ENCODE measurements at regions not wholly inside any gene's neighbourhood (a gene's known extent, or its start where the extent isn't known, plus 50 kb on each side); places are given as distances from the start of the nearest gene placed in this dataset.

GRCh38 chr14:46215801-46216200 is 435.8 kb downstream of the RPL10L start:
- Histone ChIP-seq H3K36me3 (replicated peaks; ENCODE audit: insufficient read depth, low read length) (no peaks in the 10 kb centered on the region), H3K27ac (ENCODE audit: low read length) (no peak overlapping the region)
- TF ChIP-seq, protein P1, sequence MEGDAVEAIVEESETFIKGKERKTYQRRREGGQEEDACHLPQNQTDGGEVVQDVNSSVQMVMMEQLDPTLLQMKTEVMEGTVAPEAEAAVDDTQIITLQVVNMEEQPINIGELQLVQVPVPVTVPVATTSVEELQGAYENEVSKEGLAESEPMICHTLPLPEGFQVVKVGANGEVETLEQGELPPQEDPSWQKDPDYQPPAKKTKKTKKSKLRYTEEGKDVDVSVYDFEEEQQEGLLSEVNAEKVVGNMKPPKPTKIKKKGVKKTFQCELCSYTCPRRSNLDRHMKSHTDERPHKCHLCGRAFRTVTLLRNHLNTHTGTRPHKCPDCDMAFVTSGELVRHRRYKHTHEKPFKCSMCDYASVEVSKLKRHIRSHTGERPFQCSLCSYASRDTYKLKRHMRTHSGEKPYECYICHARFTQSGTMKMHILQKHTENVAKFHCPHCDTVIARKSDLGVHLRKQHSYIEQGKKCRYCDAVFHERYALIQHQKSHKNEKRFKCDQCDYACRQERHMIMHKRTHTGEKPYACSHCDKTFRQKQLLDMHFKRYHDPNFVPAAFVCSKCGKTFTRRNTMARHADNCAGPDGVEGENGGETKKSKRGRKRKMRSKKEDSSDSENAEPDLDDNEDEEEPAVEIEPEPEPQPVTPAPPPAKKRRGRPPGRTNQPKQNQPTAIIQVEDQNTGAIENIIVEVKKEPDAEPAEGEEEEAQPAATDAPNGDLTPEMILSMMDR (IDR thresholded peaks at IDR 0.05; ENCODE audit: low read length): no peak
- no peak for TF ChIP-seq EZH2phosphoT487 (IDR thresholded peaks at IDR 0.05; ENCODE audit: low read length)
- no peak for TF ChIP-seq EZH2 (optimal IDR thresholded peaks at IDR 0.05; ENCODE audit: low read depth, low read length)

GRCh38 chr14:46198676-46199075 is 452.9 kb downstream of the RPL10L start:
- Histone ChIP-seq H3K36me3 (replicated peaks; ENCODE audit: insufficient read depth, low read length) (no peaks in the 10 kb centered on the region), H4K20me1 (ENCODE audit: insufficient read depth, low read length) (no peaks in the 10 kb centered on the region), H3K79me2 (ENCODE audit: low read length) (no peaks in the 10 kb centered on the region), H3K27ac (ENCODE audit: low read length) (no peak overlapping the region), H3K4me3 (ENCODE audit: low read length) (no peak overlapping the region), H3K9me2 (replicated peaks; ENCODE audit: insufficient read depth, low read length) (no peaks in the 10 kb centered on the region), H3F3A (ENCODE audit: insufficient read depth, low read length) (no peaks in the 10 kb centered on the region), H3K4me2 (ENCODE audit: low read depth, low read length) (no peak overlapping the region), H3K4me1 (ENCODE audit: low read length) (no peaks in the 10 kb centered on the region), H3K9me3 (replicated peaks; ENCODE audit: insufficient read depth, low read length) (no peaks in the 10 kb centered on the region), H3K27me3 (replicated peaks; ENCODE audit: insufficient read depth, low read length) (no peaks in the 10 kb centered on the region), H3K9ac (ENCODE audit: low read length) (no peak overlapping the region), H2AFZ (ENCODE audit: low read length) (no peak overlapping the region)
- TF ChIP-seq, protein P1 (IDR thresholded peaks at IDR 0.05; ENCODE audit: low read length): no peak
- TF ChIP-seq EZH2 (optimal IDR thresholded peaks at IDR 0.05; ENCODE audit: low read depth, low read length) (no peak), EZH2phosphoT487 (IDR thresholded peaks at IDR 0.05; ENCODE audit: low read length) (no peak)
- DNase-seq: no peak

More at GRCh38 chr14:46215801-46216200, 435.8 kb downstream of the RPL10L start:
- Histone ChIP-seq H3F3A (ENCODE audit: insufficient read depth, low read length) (no peaks in the 10 kb centered on the region), H4K20me1 (ENCODE audit: insufficient read depth, low read length) (no peaks in the 10 kb centered on the region), H3K4me3 (ENCODE audit: low read length) (no peak overlapping the region), H3K4me1 (ENCODE audit: low read length) (no peaks in the 10 kb centered on the region), H3K27me3 (replicated peaks; ENCODE audit: insufficient read depth, low read length) (no peaks in the 10 kb centered on the region), H2AFZ (ENCODE audit: low read length) (no peak overlapping the region), H3K9ac (ENCODE audit: low read length) (no peak overlapping the region), H3K9me3 (replicated peaks; ENCODE audit: insufficient read depth, low read length) (no peaks in the 10 kb centered on the region), H3K9me2 (replicated peaks; ENCODE audit: insufficient read depth, low read length) (no peaks in the 10 kb centered on the region), H3K4me2 (ENCODE audit: low read depth, low read length) (no peak overlapping the region), H3K79me2 (ENCODE audit: low read length) (no peaks in the 10 kb centered on the region)
- DNase-seq: no peak

- Histone ChIP-seq H3K9ac (ENCODE audit: low read length) (no peak overlapping the region), H3F3A (ENCODE audit: insufficient read depth, low read length) (no peaks in the 10 kb centered on the region), H3K36me3 (replicated peaks; ENCODE audit: insufficient read depth, low read length) (no peaks in the 10 kb centered on the region), H4K20me1 (ENCODE audit: insufficient read depth, low read length) (no peaks in the 10 kb centered on the region), H3K27me3 (replicated peaks; ENCODE audit: insufficient read depth, low read length) (no peaks in the 10 kb centered on the region), H3K4me3 (ENCODE audit: low read length) (no peak overlapping the region), H2AFZ (ENCODE audit: low read length) (no peak overlapping the region), H3K9me3 (replicated peaks; ENCODE audit: insufficient read depth, low read length) (no peaks in the 10 kb centered on the region), H3K79me2 (ENCODE audit: low read length) (no peaks in the 10 kb centered on the region), H3K9me2 (replicated peaks; ENCODE audit: insufficient read depth, low read length) (no peaks in the 10 kb centered on the region), H3K27ac (ENCODE audit: low read length) (no peak overlapping the region), H3K4me1 (ENCODE audit: low read length) (no peaks in the 10 kb centered on the region), H3K4me2 (ENCODE audit: low read depth, low read length) (no peak overlapping the region)
- no peak for TF ChIP-seq EZH2phosphoT487 (IDR thresholded peaks at IDR 0.05; ENCODE audit: low read length)
- TF ChIP-seq, protein P1 (IDR thresholded peaks at IDR 0.05; ENCODE audit: low read length): no peak
- TF ChIP-seq EZH2 (optimal IDR thresholded peaks at IDR 0.05; ENCODE audit: low read depth, low read length): no peak
- DNase-seq: no peak
These were observed 453.7 kb downstream of the RPL10L start for GRCh38 chr14:46197856-46198255.
